ENCODE measurements at regions not wholly inside any gene's neighbourhood (a gene's known extent, or its start where the extent isn't known, plus 50 kb on each side); places are given as distances from the start of the nearest gene placed in this dataset.

GRCh38 chr13:74784959-74785358 lies 650.8 kb upstream of the KLF12 start:
- TF ChIP-seq EZH2 (IDR thresholded peaks at IDR 0.05; ENCODE audit: low read length): no peak
- TF ChIP-seq CTCF (optimal IDR thresholded peaks at IDR 0.05 in 1 of 3, IDR thresholded peaks at IDR 0.05 in 1 of 3, conservative IDR thresholded peaks at IDR 0.05 in 1 of 3; ENCODE audit: extremely low read depth in 1 of 3, insufficient read depth in 2 of 3, low read length in 3 of 3): no peak
- Histone ChIP-seq H3K4me1 (ENCODE audit: control insufficient read depth, extremely low read depth, insufficient read depth, low read length) (no peaks in the 10 kb centered on the region), H3K9ac (ENCODE audit: control insufficient read depth, extremely low read depth, insufficient read depth, low read length) (no peak overlapping the region), H3K4me2 (ENCODE audit: control insufficient read depth, extremely low read depth, insufficient read depth, low read depth, low read length) (no peak overlapping the region), H3K27me3 (ENCODE audit: control insufficient read depth, extremely low read depth, insufficient read depth, low read length) (peaks cover 4% of the 10 kb centered on the region), H3K27ac (ENCODE audit: control insufficient read depth, insufficient read depth, low read length) (no peak overlapping the region), H3K9me3 (ENCODE audit: control insufficient read depth, low read depth, low read length) (no peaks in the 10 kb centered on the region), H3K9me1 (ENCODE audit: control insufficient read depth, extremely low read depth, insufficient read depth, low read length) (no peaks in the 10 kb centered on the region), H3K4me3 (ENCODE audit: control insufficient read depth in 2 of 3, extremely low read depth in 1 of 3, insufficient read depth in 2 of 3, low read depth in 1 of 3, low read length in 3 of 3) (no peak overlapping the region), H3K36me3 (ENCODE audit: control insufficient read depth in 2 of 2, extremely low read depth in 1 of 2, insufficient read depth in 2 of 2, low read length in 2 of 2) (no peaks in the 10 kb centered on the region), H3K79me2 (ENCODE audit: control insufficient read depth, insufficient read depth, low read length) (no peaks in the 10 kb centered on the region), H2AFZ (ENCODE audit: control insufficient read depth, low read length) (no peak overlapping the region), H4K20me1 (ENCODE audit: control insufficient read depth, extremely low read depth, insufficient read depth, low read length) (no peaks in the 10 kb centered on the region)
- FAIRE-seq (no peak), DNase-seq (ENCODE audit: low read depth, low spot score) (no peak)
- dilution Hi-C loops (cut with MboI; ENCODE audit: extremely low pct_ligation_motif_present, low sequenced_read_pairs): no loop called here

GRCh38 chr13:74778946-74779345 lies 644.7 kb upstream of the KLF12 start:
- Histone ChIP-seq H3K9me3 (ENCODE audit: control insufficient read depth, low read depth, low read length) (no peaks in the 10 kb centered on the region), H3K27ac (ENCODE audit: control insufficient read depth, insufficient read depth, low read length) (no peak overlapping the region), H4K20me1 (ENCODE audit: control insufficient read depth, extremely low read depth, insufficient read depth, low read length) (no peaks in the 10 kb centered on the region), H3K36me3 (ENCODE audit: control insufficient read depth in 2 of 2, extremely low read depth in 1 of 2, insufficient read depth in 2 of 2, low read length in 2 of 2) (no peaks in the 10 kb centered on the region), H3K9ac (ENCODE audit: control insufficient read depth, extremely low read depth, insufficient read depth, low read length) (no peak overlapping the region), H3K9me1 (ENCODE audit: control insufficient read depth, extremely low read depth, insufficient read depth, low read length) (no peaks in the 10 kb centered on the region), H3K4me2 (ENCODE audit: control insufficient read depth, extremely low read depth, insufficient read depth, low read depth, low read length) (no peak overlapping the region), H3K79me2 (ENCODE audit: control insufficient read depth, insufficient read depth, low read length) (no peaks in the 10 kb centered on the region), H3K4me1 (ENCODE audit: control insufficient read depth, extremely low read depth, insufficient read depth, low read length) (no peaks in the 10 kb centered on the region), H2AFZ (ENCODE audit: control insufficient read depth, low read length) (no peak overlapping the region), H3K27me3 (ENCODE audit: control insufficient read depth, extremely low read depth, insufficient read depth, low read length) (no peaks in the 10 kb centered on the region), H3K4me3 (ENCODE audit: control insufficient read depth in 2 of 3, extremely low read depth in 1 of 3, insufficient read depth in 2 of 3, low read depth in 1 of 3, low read length in 3 of 3) (no peak overlapping the region)
- dilution Hi-C loops (cut with MboI; ENCODE audit: extremely low pct_ligation_motif_present, low sequenced_read_pairs): no loop called here
- no peak for FAIRE-seq
- DNase-seq (ENCODE audit: low read depth, low spot score): no peak
- TF ChIP-seq EZH2 (IDR thresholded peaks at IDR 0.05; ENCODE audit: low read length): no peak
- no peak for TF ChIP-seq CTCF (optimal IDR thresholded peaks at IDR 0.05 in 1 of 3, IDR thresholded peaks at IDR 0.05 in 1 of 3, conservative IDR thresholded peaks at IDR 0.05 in 1 of 3; ENCODE audit: extremely low read depth in 1 of 3, insufficient read depth in 2 of 3, low read length in 3 of 3)
